Thyroid gland (tissue), 4 donors: ENCODE measurements at regions not wholly inside any gene's neighbourhood (a gene's known extent, or its start where the extent isn't known, plus 50 kb on each side); places are given as distances from the start of the nearest gene placed in this dataset.

Source experiments
- CTCF ChIP-seq, 6 experiments: fragments of 200-600 bp in 3 of 6; fragments of 450-650 bp in 3 of 6; sonication (generic) in 3 of 6; IDR thresholded peaks; one replicate each; pipeline ENCODE4 v1.5.1; 2016 to 2019; ENCODE audit warnings: antibody characterized with exemption in 6 of 6, mild to moderate bottlenecking in 2 of 6, inconsistent platforms in 1 of 6, moderate library complexity in 1 of 6
- POLR2A ChIP-seq, 2 donors: fragments of 450-650 bp; IDR thresholded peaks; one replicate each; pipeline ENCODE4 v1.6.1; 2017; ENCODE audit warnings: antibody characterized with exemption in 2 of 2, mild to moderate bottlenecking in 2 of 2, moderate library complexity in 1 of 2

GRCh38 chr17:79374087-79374689 lies 236.7 kb downstream of the RBFOX3 start:
- TF ChIP-seq CTCF (IDR thresholded peaks at IDR 0.05) (no peak), POLR2A (IDR thresholded peaks at IDR 0.05) (no peak)
